Activated naive CD4-positive, alpha-beta T cell treated with anti-CD3 and anti-CD28 coated beads, Interleukin-2, amount 50 U/mL, for 72 hours (primary cell): ENCODE measurements at regions not wholly inside any gene's neighbourhood (a gene's known extent, or its start where the extent isn't known, plus 50 kb on each side); places are given as distances from the start of the nearest gene placed in this dataset.

Source experiments
- ATAC-seq, 2 donors: fragments of 150-1000 bp; cut with Tn5 transposase; 2 replicates each; pipeline ENCODE4 v1.10.0; 2021; ENCODE audit warnings: mild to moderate bottlenecking in 2 of 2, moderate library complexity in 2 of 2
- DNase-seq, 2 donors: peaks; one replicate each; pipeline ENCODE4 v3.0.0; 2021 to 2022; ENCODE audit warnings: low spot score in 2 of 2
- H3K27ac Mint-ChIP-seq, 2 donors: one replicate each; pipeline ENCODE4 v1.8.0; 2022; ENCODE audit warnings: mild to moderate bottlenecking in 2 of 2, mixed read lengths in 2 of 2
- H3K36me3 Mint-ChIP-seq, 2 donors: one replicate each; pipeline ENCODE4 v1.8.0; 2022; ENCODE audit warnings: mixed read lengths in 2 of 2
- H3K9me3 Mint-ChIP-seq, 2 donors: one replicate each; pipeline ENCODE4 v1.8.0; 2022; ENCODE audit warnings: mixed read lengths in 2 of 2

GRCh38 chr5:88401228-88401627 lies 132.6 kb upstream of the TMEM161B start:
- Mint-ChIP-seq H3K36me3 (no peaks in the 10 kb centered on the region), H3K27ac (no peak overlapping the region), H3K9me3 (no peaks in the 10 kb centered on the region)
- DNase-seq (no peak), ATAC-seq (no peak)

GRCh38 chr5:88399561-88399960 lies 130.9 kb upstream of the TMEM161B start:
- Mint-ChIP-seq H3K27ac (no peak overlapping the region), H3K9me3 (no peaks in the 10 kb centered on the region), H3K36me3 (no peaks in the 10 kb centered on the region)
- DNase-seq (no peak), ATAC-seq (no peak)

GRCh38 chr5:88398316-88398715 lies 129.7 kb upstream of the TMEM161B start:
- Mint-ChIP-seq H3K9me3 (no peaks in the 10 kb centered on the region), H3K36me3 (no peaks in the 10 kb centered on the region), H3K27ac (no peak overlapping the region)
- no peak for ATAC-seq
- no peak for DNase-seq

GRCh38 chr5:88396751-88397281 lies 128.2 kb upstream of the TMEM161B start:
- H3K36me3 Mint-ChIP-seq = no peaks in the 10 kb centered on the region
- ATAC-seq (no peak), DNase-seq (no peak)
- H3K27ac Mint-ChIP-seq = no peak overlapping the region
- H3K9me3 Mint-ChIP-seq = no peaks in the 10 kb centered on the region

GRCh38 chr5:88396000-88396535 lies 127.4 kb upstream of the TMEM161B start:
- no peaks in the 10 kb centered on the region for H3K36me3 Mint-ChIP-seq
- H3K27ac Mint-ChIP-seq = no peak overlapping the region
- ATAC-seq (no peak), DNase-seq (no peak)
- no peaks in the 10 kb centered on the region for H3K9me3 Mint-ChIP-seq

- DNase-seq (no peak), ATAC-seq (no peak)
- Mint-ChIP-seq H3K36me3 (no peaks in the 10 kb centered on the region), H3K9me3 (no peaks in the 10 kb centered on the region), H3K27ac (no peak overlapping the region)
Measured at GRCh38 chr5:88395264-88395663, 126.6 kb upstream of the TMEM161B start.

GRCh38 chr5:88394536-88395175 lies 126.0 kb upstream of the TMEM161B start:
- H3K27ac Mint-ChIP-seq = no peak overlapping the region
- ATAC-seq = no peak
- H3K9me3 Mint-ChIP-seq = no peaks in the 10 kb centered on the region
- no peak for DNase-seq
- H3K36me3 Mint-ChIP-seq = no peaks in the 10 kb centered on the region

GRCh38 chr5:88393716-88394535 lies 125.3 kb upstream of the TMEM161B start:
- ATAC-seq = no peak
- H3K27ac Mint-ChIP-seq = no peak overlapping the region
- H3K36me3 Mint-ChIP-seq = no peaks in the 10 kb centered on the region
- no peaks in the 10 kb centered on the region for H3K9me3 Mint-ChIP-seq
- no peak for DNase-seq

GRCh38 chr5:88393042-88393441 lies 124.4 kb upstream of the TMEM161B start:
- Mint-ChIP-seq H3K9me3 (no peaks in the 10 kb centered on the region), H3K36me3 (no peaks in the 10 kb centered on the region), H3K27ac (no peak overlapping the region)
- ATAC-seq (no peak), DNase-seq (no peak)

GRCh38 chr5:88391991-88392390 lies 123.3 kb upstream of the TMEM161B start:
- DNase-seq (no peak), ATAC-seq (no peak)
- no peak overlapping the region for H3K27ac Mint-ChIP-seq
- no peaks in the 10 kb centered on the region for H3K9me3 Mint-ChIP-seq
- no peaks in the 10 kb centered on the region for H3K36me3 Mint-ChIP-seq

GRCh38 chr5:88391116-88391515 lies 122.5 kb upstream of the TMEM161B start:
- Mint-ChIP-seq H3K36me3 (no peaks in the 10 kb centered on the region), H3K9me3 (no peaks in the 10 kb centered on the region), H3K27ac (no peak overlapping the region)
- ATAC-seq (no peak), DNase-seq (no peak)

GRCh38 chr5:88390481-88390880 lies 121.8 kb upstream of the TMEM161B start:
- H3K36me3 Mint-ChIP-seq = no peaks in the 10 kb centered on the region
- DNase-seq = no peak
- no peak overlapping the region for H3K27ac Mint-ChIP-seq
- no peak for ATAC-seq
- no peaks in the 10 kb centered on the region for H3K9me3 Mint-ChIP-seq

- Mint-ChIP-seq H3K27ac (no peak overlapping the region), H3K36me3 (no peaks in the 10 kb centered on the region), H3K9me3 (no peaks in the 10 kb centered on the region)
- ATAC-seq (no peak), DNase-seq (no peak)
Measured at GRCh38 chr5:88390096-88390441, 121.4 kb upstream of the TMEM161B start.

- Mint-ChIP-seq H3K9me3 (no peaks in the 10 kb centered on the region), H3K36me3 (no peaks in the 10 kb centered on the region), H3K27ac (no peak overlapping the region)
- DNase-seq (no peak), ATAC-seq (no peak)
Measured at GRCh38 chr5:88389338-88390095, 120.9 kb upstream of the TMEM161B start.

GRCh38 chr5:88388476-88389337 lies 120.1 kb upstream of the TMEM161B start:
- ATAC-seq = no peak
- DNase-seq = no peak
- Mint-ChIP-seq H3K36me3 (no peaks in the 10 kb centered on the region), H3K27ac (no peak overlapping the region), H3K9me3 (no peaks in the 10 kb centered on the region)

GRCh38 chr5:88384886-88385285 lies 116.2 kb upstream of the TMEM161B start:
- DNase-seq (no peak), ATAC-seq (no peak)
- Mint-ChIP-seq H3K27ac (no peak overlapping the region), H3K36me3 (peaks cover 0 to 4% of the 10 kb centered on the region in 2 donors), H3K9me3 (peaks cover 0 to 4% of the 10 kb centered on the region in 2 donors)
